C4-2B (cell line): ENCODE measurements at regions not wholly inside any gene's neighbourhood (a gene's known extent, or its start where the extent isn't known, plus 50 kb on each side); places are given as distances from the start of the nearest gene placed in this dataset.

Experiments used
- H3K27ac ChIP-seq: fragments of 450-650 bp; 2 replicates; pipeline ENCODE4 v1.5.1; 2017
- CTCF ChIP-seq: fragments of 450-650 bp; conservative IDR thresholded peaks from 2 replicates; pipeline ENCODE4 v1.5.1; 2017; ENCODE audit warnings: mild to moderate bottlenecking
- ZFX ChIP-seq: fragments of 450-650 bp; IDR thresholded peaks from 2 replicates; pipeline ENCODE4 v1.6.1; 2017

GRCh38 chr11:80826808-80827207, 1386.0 kb upstream of the TENM4 start:
- TF ChIP-seq ZFX (no peak), CTCF (no peak)

GRCh38 chr11:80822308-80822707, 1381.5 kb upstream of the TENM4 start:
- no peak overlapping the region for H3K27ac ChIP-seq
- no peak for TF ChIP-seq ZFX
- no peak for TF ChIP-seq CTCF

More at GRCh38 chr11:80826808-80827207, 1386.0 kb upstream of the TENM4 start:
- no peak overlapping the region for H3K27ac ChIP-seq

GRCh38 chr11:80819271-80819670, 1378.4 kb upstream of the TENM4 start:
- TF ChIP-seq ZFX (no peak), CTCF (no peak)
- H3K27ac ChIP-seq: no peak overlapping the region

- no peak for TF ChIP-seq ZFX
- TF ChIP-seq CTCF: no peak
- no peak overlapping the region for H3K27ac ChIP-seq
These were observed 1376.1 kb upstream of the TENM4 start for GRCh38 chr11:80816966-80817365.

GRCh38 chr11:80816454-80816847, 1375.6 kb upstream of the TENM4 start:
- no peak for TF ChIP-seq CTCF
- no peak for TF ChIP-seq ZFX
- no peak overlapping the region for H3K27ac ChIP-seq

- H3K27ac ChIP-seq: no peak overlapping the region
- TF ChIP-seq CTCF (no peak), ZFX (no peak)
These were observed 1375.1 kb upstream of the TENM4 start for GRCh38 chr11:80815752-80816453.

GRCh38 chr11:80814813-80815212, 1374.0 kb upstream of the TENM4 start:
- TF ChIP-seq ZFX: no peak
- TF ChIP-seq CTCF: no peak
- H3K27ac ChIP-seq: no peak overlapping the region
